Hepatocyte (in vitro differentiated cells): ENCODE measurements at regions not wholly inside any gene's neighbourhood (a gene's known extent, or its start where the extent isn't known, plus 50 kb on each side); places are given as distances from the start of the nearest gene placed in this dataset.

Experiments
- CTCF ChIP-seq: fragments of 200-600 bp; sonication (generic); IDR thresholded peaks from 2 replicates; pipeline ENCODE4 v1.5.1; 2016; ENCODE audit warnings: antibody characterized with exemption, mild to moderate bottlenecking; ENCODE audit not compliant: poor library complexity
- EZH2 ChIP-seq: fragments of 200-600 bp; sonication (generic); IDR thresholded peaks from 2 replicates; pipeline ENCODE4 v1.6.1; 2016; ENCODE audit warnings: antibody characterized with exemption, mild to moderate bottlenecking, borderline replicate concordance

GRCh38 chr2:155815275-155815674, 517.2 kb downstream of the NR4A2 start:
- TF ChIP-seq EZH2 (no peak), CTCF (no peak)
